ENCODE measurements at regions not wholly inside any gene's neighbourhood (a gene's known extent, or its start where the extent isn't known, plus 50 kb on each side); places are given as distances from the start of the nearest gene placed in this dataset.

DNA sequence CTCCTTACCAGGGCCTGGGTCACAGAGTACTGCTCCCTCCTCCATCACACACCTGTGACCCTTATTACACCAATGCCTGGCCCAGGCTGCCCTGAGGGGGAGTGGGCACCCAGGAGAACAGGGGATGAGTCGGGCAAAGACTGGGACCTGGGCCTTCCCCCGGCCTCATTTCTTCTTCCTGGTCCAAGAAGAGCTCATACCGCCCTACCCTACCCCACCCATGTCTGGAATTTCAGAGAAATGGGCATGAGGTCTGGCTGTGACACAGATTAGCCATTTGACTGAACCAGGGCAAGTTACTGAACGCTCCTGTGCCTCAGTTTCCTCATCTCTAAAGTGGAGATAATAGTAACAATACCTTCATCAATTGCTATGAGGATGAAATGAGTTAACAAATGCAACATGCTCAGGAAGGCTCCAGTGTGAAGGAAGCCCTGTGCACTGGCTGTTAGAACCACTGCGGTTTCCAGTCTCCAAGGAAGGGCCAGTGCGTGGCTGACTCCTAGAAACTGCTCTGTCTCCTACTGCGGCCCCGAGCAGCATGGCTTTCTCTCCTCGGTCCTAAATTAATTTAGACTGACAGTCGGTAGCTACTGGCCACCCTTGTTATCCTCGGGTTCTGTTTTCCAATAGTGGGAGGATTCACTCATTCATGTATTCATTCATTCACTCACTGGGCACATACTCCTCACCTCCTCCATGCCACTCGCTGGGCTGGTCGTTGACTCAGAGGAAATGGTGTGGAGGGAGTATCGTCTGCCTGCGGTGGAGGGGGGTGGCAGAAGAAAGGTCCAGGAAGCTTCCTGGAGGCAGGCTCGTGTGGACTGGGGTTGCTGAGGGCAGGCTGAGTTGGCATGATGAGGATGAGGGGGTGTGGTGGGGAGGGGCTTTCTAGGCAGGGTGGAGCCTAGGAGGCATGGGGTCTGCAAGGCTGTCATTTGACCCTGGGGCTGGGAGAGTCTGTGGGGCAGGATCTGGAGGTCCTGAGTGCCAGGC lies 175.6 kb downstream of the GLI2 start:
- 85% methylated on average over 8 of the region's 16 CpGs for WGBS (ENCODE audit: insufficient coverage)
- ChIA-PET CTCF (interaction anchor here (0.6 to 1.1 kb wide), 2 partner anchors 73 to 167 kb away, joined by 3 to 4 read pairs; no protein-coding TSS in a partner anchor), POLR2A (no interaction called here)
- H3K27me3 ChIP-seq (replicated peaks in 2 of 5; ENCODE audit: control insufficient read depth in 4 of 5, insufficient read depth in 5 of 5, low read length in 4 of 5): peaks cover 0 to 3% (median 0%) of the 10 kb centered on the region in 5 experiments
- H3K4me1 ChIP-seq (ENCODE audit: control extremely low read depth in 1 of 4, control insufficient read depth in 4 of 4, insufficient read depth in 4 of 4, low read length in 3 of 4): peaks cover 0 to 2% (median 0%) of the 10 kb centered on the region in 4 experiments
- no peak for DNase-seq
- no peak overlapping the region for H3K4me3 ChIP-seq (ENCODE audit: control insufficient read depth in 1 of 7, extremely low read depth in 1 of 7, insufficient read depth in 4 of 7, low read depth in 2 of 7, low read length in 6 of 7)
- H3K27ac ChIP-seq (ENCODE audit: insufficient read depth in 1 of 2, low read depth in 1 of 2, low read length in 2 of 2, poor library complexity in 1 of 2, severe bottlenecking in 2 of 2): no peak overlapping the region
- no peaks in the 10 kb centered on the region for H3K9me3 ChIP-seq (ENCODE audit: control extremely low read depth in 1 of 5, control insufficient read depth in 4 of 5, insufficient read depth in 2 of 5, low read depth in 1 of 5, low read length in 4 of 5)
- no peaks in the 10 kb centered on the region for H3K36me3 ChIP-seq (ENCODE audit: control insufficient read depth in 4 of 4, insufficient read depth in 4 of 4, low read length in 3 of 4)

DNA sequence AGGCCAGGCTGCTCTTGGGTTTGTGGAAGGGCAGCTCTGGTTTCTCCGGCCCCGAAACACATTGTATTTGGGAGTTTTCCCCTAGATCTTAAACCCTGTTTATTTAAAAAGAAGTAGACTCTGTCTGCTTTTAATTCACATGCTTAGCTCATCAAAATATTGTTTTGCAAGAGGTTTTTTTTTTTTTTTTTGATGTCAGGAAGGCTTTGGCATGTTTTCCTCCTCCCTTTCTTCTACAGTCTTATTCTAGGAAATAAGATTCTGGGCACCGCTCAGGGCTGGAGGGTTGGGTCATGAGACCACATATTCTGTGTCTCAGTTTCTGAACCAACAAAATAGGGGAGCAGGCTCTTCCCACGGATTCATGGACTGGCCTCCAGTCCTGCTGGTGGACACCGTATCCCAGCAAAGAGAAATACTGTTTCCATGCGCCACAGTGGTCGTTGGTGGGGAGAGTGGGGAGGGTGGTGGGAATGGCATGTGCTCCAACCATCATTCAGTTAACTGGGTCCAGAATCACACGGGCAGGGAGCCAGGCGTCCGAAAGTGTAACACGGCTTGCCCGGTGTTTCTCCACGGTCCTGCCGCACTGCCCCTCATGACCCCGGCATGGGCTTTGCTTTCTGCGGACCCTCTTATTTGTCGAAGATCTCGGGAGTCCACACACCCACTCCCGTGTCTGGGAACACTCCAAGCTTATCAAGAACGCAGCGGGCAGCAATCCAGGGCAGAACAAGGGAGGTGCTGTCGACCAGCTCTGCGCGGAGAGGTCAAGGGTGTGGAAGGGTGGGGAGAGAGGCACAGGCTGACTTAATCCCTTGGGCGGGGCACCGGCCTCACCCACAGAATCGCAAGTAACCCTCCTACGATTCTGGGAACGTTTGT lies 176.7 kb downstream of the GLI2 start:
- H3K4me1 ChIP-seq (ENCODE audit: control extremely low read depth in 1 of 4, control insufficient read depth in 4 of 4, insufficient read depth in 4 of 4, low read length in 3 of 4): peaks cover 0 to 2% (median 0%) of the 10 kb centered on the region in 4 experiments
- H3K4me3 ChIP-seq (ENCODE audit: control insufficient read depth in 1 of 7, extremely low read depth in 1 of 7, insufficient read depth in 4 of 7, low read depth in 2 of 7, low read length in 6 of 7): no peak overlapping the region
- peaks cover 0 to 3% (median 0%) of the 10 kb centered on the region in 5 experiments for H3K27me3 ChIP-seq (replicated peaks in 2 of 5; ENCODE audit: control insufficient read depth in 4 of 5, insufficient read depth in 5 of 5, low read length in 4 of 5)
- CTCF ChIA-PET: interaction anchor here (0.6 to 1.1 kb wide), 2 partner anchors 72 to 168 kb away, joined by 3 to 4 read pairs; no protein-coding TSS in a partner anchor
- no peaks in the 10 kb centered on the region for H3K36me3 ChIP-seq (ENCODE audit: control insufficient read depth in 4 of 4, insufficient read depth in 4 of 4, low read length in 3 of 4)
- WGBS (ENCODE audit: insufficient coverage): 94% methylated on average over 27 of the region's 29 CpGs
- no peaks in the 10 kb centered on the region for H3K9me3 ChIP-seq (ENCODE audit: control extremely low read depth in 1 of 5, control insufficient read depth in 4 of 5, insufficient read depth in 2 of 5, low read depth in 1 of 5, low read length in 4 of 5)
- no peak for DNase-seq
- POLR2A ChIA-PET: no interaction called here
- H3K27ac ChIP-seq (ENCODE audit: insufficient read depth in 1 of 2, low read depth in 1 of 2, low read length in 2 of 2, poor library complexity in 1 of 2, severe bottlenecking in 2 of 2): no peak overlapping the region

DNA sequence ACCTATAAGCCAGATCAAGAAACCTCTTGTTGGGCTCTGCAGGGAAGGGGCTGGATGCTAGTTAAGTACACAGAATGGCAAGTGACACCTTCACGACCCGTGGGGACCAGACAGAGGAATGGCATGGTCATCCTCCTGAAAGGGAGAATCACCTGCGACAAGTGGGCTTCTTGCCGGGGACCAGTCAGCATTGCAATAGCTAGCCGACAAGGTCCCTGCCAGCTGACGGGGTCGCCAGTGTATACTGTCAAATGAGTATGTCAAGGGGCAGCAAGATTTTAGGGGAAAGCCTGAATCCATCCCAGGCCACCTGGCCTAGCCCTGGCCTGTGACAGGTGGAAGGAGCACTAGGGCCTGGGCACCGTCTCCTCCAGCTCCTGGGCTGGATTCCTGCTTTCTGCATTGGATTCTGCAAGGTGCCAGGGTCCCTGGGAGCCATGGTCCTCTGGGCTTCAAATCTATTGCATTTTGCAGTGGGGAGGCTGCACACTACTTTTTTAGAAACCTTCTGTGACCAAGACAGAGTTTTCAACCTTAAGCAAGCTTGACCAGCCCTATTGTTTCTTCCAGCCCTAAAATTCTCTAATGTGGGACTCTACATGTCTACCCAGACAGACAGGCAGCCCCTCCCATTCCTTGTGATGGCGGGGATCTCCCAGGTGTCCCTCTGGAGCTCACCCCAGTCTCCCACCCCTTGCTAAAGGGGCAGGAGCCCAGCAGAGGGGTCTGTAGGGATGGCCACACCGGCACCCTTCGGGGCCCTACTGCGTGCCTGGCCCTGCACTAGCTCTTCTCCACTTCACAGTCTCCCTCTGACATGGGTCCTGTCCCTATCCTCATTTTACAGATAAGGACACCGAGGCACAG lies 178.5 kb downstream of the GLI2 start:
- peaks cover 0 to 2% (median 0%) of the 10 kb centered on the region in 4 experiments for H3K4me1 ChIP-seq (ENCODE audit: control extremely low read depth in 1 of 4, control insufficient read depth in 4 of 4, insufficient read depth in 4 of 4, low read length in 3 of 4)
- no peak for DNase-seq
- no peak overlapping the region for H3K27ac ChIP-seq (ENCODE audit: insufficient read depth in 1 of 2, low read depth in 1 of 2, low read length in 2 of 2, poor library complexity in 1 of 2, severe bottlenecking in 2 of 2)
- POLR2A ChIA-PET: no interaction called here
- H3K9me3 ChIP-seq (ENCODE audit: control extremely low read depth in 1 of 5, control insufficient read depth in 4 of 5, insufficient read depth in 2 of 5, low read depth in 1 of 5, low read length in 4 of 5): no peaks in the 10 kb centered on the region
- H3K36me3 ChIP-seq (ENCODE audit: control insufficient read depth in 4 of 4, insufficient read depth in 4 of 4, low read length in 3 of 4): no peaks in the 10 kb centered on the region
- no peak overlapping the region for H3K4me3 ChIP-seq (ENCODE audit: control insufficient read depth in 1 of 7, extremely low read depth in 1 of 7, insufficient read depth in 4 of 7, low read depth in 2 of 7, low read length in 6 of 7)
- 99% methylated on average over 10 of the region's 13 CpGs for WGBS (ENCODE audit: insufficient coverage)
- CTCF ChIA-PET: interaction anchor here (0.6 kb wide), 2 partner anchors 12 to 52 kb away, joined by 3 read pairs; no protein-coding TSS in a partner anchor
- H3K27me3 ChIP-seq (replicated peaks in 2 of 5; ENCODE audit: control insufficient read depth in 4 of 5, insufficient read depth in 5 of 5, low read length in 4 of 5): peaks cover 0 to 3% (median 0%) of the 10 kb centered on the region in 5 experiments

DNA sequence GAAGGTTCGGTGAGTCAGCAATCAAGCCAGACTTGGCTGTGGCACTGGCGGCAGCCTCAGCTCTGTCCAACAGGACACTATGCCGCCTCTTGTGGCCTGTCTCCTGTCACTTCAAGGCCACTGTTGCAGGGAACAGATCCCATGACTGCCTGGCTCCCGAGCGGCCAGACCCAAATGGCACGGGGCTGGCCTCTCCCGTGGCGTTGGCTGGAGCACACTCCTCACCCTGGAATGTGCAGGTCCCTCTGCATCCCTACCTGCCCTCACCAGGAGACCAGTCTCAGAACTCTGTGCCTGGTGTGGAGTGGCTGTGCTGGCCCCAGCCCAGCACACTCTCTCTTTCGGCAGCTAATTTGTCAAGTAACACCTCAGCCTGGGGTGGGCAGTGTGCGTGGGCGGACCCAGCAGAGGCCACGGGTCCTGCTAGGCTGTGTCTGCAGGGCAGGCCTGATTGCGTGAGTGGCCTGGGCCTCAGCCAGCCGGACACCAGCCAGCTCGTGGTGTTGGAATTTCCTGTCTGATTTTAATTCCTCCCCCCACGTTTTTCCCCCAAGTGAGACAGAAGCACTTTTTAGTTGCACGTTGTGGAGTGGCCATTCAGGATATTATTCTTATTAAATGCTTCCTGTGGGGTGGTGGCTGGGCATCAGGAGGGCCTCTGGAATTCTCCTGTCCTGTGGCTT lies 179.3 kb downstream of the GLI2 start:
- Histone ChIP-seq H3K27ac (ENCODE audit: insufficient read depth in 1 of 2, low read depth in 1 of 2, low read length in 2 of 2, poor library complexity in 1 of 2, severe bottlenecking in 2 of 2) (no peak overlapping the region), H3K9me3 (ENCODE audit: control extremely low read depth in 1 of 5, control insufficient read depth in 4 of 5, insufficient read depth in 2 of 5, low read depth in 1 of 5, low read length in 4 of 5) (no peaks in the 10 kb centered on the region), H3K27me3 (replicated peaks in 2 of 5; ENCODE audit: control insufficient read depth in 4 of 5, insufficient read depth in 5 of 5, low read length in 4 of 5) (peaks cover 0 to 3% (median 0%) of the 10 kb centered on the region in 5 experiments), H3K4me3 (ENCODE audit: control insufficient read depth in 1 of 7, extremely low read depth in 1 of 7, insufficient read depth in 4 of 7, low read depth in 2 of 7, low read length in 6 of 7) (no peak overlapping the region), H3K36me3 (ENCODE audit: control insufficient read depth in 4 of 4, insufficient read depth in 4 of 4, low read length in 3 of 4) (no peaks in the 10 kb centered on the region), H3K4me1 (ENCODE audit: control extremely low read depth in 1 of 4, control insufficient read depth in 4 of 4, insufficient read depth in 4 of 4, low read length in 3 of 4) (peaks cover 0 to 2% (median 0%) of the 10 kb centered on the region in 4 experiments)
- no peak for DNase-seq
- WGBS (ENCODE audit: insufficient coverage): 91% methylated on average over 15 of the region's 17 CpGs
- CTCF ChIA-PET: no interaction called here
- POLR2A ChIA-PET: no interaction called here

DNA sequence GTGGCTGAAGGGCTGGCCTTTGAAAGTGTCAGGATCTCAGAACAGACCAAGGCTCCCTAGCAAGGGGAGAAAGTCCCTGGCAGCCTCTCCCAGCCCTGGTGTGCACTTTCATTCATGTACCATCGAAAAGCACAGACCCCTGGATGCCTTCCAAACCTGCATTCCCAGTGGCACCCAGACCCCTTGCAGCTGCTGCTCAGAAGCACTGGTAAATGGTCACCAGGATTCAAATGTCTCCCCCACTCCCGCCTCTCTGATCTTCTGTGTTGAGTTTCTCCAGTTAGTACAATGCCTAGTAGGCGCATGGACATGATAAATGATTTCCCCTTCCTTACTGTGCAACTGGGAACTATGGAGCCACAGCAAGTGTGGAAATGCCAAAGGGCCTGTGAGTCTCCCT lies 180.0 kb downstream of the GLI2 start:
- 86% methylated on average over 3 of the region's 3 CpGs for WGBS (ENCODE audit: insufficient coverage)

DNA sequence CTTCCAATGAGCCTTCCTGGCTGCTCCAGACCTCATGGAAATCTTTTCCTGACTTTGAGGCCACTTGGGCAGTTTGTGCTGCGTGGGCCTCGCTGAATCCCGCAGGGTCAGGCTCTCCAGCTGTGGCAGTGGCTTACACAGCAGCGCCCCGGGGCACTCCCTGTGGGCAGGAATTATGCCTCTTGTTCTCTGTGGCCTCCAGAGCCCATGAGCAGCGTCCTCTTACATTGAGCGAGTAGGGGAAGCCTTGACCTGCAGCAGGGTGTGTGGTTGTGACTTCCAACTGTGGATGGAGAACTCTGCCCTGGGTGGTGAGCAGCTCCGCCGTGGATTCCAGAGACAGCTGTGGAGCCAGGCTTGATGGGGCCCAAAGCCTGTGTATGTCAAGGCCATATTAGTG lies 180.8 kb downstream of the GLI2 start:
- DNase-seq: no peak
- Histone ChIP-seq H3K4me1 (ENCODE audit: control extremely low read depth in 1 of 4, control insufficient read depth in 4 of 4, insufficient read depth in 4 of 4, low read length in 3 of 4) (no peaks in the 10 kb centered on the region), H3K9me3 (ENCODE audit: control extremely low read depth in 1 of 5, control insufficient read depth in 4 of 5, insufficient read depth in 2 of 5, low read depth in 1 of 5, low read length in 4 of 5) (no peaks in the 10 kb centered on the region), H3K36me3 (ENCODE audit: control insufficient read depth in 4 of 4, insufficient read depth in 4 of 4, low read length in 3 of 4) (no peaks in the 10 kb centered on the region), H3K27me3 (replicated peaks in 2 of 5; ENCODE audit: control insufficient read depth in 4 of 5, insufficient read depth in 5 of 5, low read length in 4 of 5) (peaks cover 0 to 3% (median 0%) of the 10 kb centered on the region in 5 experiments), H3K27ac (ENCODE audit: insufficient read depth in 1 of 2, low read depth in 1 of 2, low read length in 2 of 2, poor library complexity in 1 of 2, severe bottlenecking in 2 of 2) (no peak overlapping the region), H3K4me3 (ENCODE audit: control insufficient read depth in 1 of 7, extremely low read depth in 1 of 7, insufficient read depth in 4 of 7, low read depth in 2 of 7, low read length in 6 of 7) (no peak overlapping the region)
- WGBS (ENCODE audit: insufficient coverage): 98% methylated on average over 8 of the region's 9 CpGs
- ChIA-PET CTCF (no interaction called here), POLR2A (no interaction called here)

More for the DNA sequence above, 180.0 kb downstream of the GLI2 start:
- no peak overlapping the region for H3K27ac ChIP-seq (ENCODE audit: insufficient read depth in 1 of 2, low read depth in 1 of 2, low read length in 2 of 2, poor library complexity in 1 of 2, severe bottlenecking in 2 of 2)
- H3K4me1 ChIP-seq (ENCODE audit: control extremely low read depth in 1 of 4, control insufficient read depth in 4 of 4, insufficient read depth in 4 of 4, low read length in 3 of 4): peaks cover 0 to 2% (median 0%) of the 10 kb centered on the region in 4 experiments
- ChIA-PET CTCF (no interaction called here), POLR2A (no interaction called here)
- H3K4me3 ChIP-seq (ENCODE audit: control insufficient read depth in 1 of 7, extremely low read depth in 1 of 7, insufficient read depth in 4 of 7, low read depth in 2 of 7, low read length in 6 of 7): no peak overlapping the region
- H3K27me3 ChIP-seq (replicated peaks in 2 of 5; ENCODE audit: control insufficient read depth in 4 of 5, insufficient read depth in 5 of 5, low read length in 4 of 5): peaks cover 0 to 3% (median 0%) of the 10 kb centered on the region in 5 experiments
- no peaks in the 10 kb centered on the region for H3K9me3 ChIP-seq (ENCODE audit: control extremely low read depth in 1 of 5, control insufficient read depth in 4 of 5, insufficient read depth in 2 of 5, low read depth in 1 of 5, low read length in 4 of 5)
- DNase-seq: no peak
- H3K36me3 ChIP-seq (ENCODE audit: control insufficient read depth in 4 of 4, insufficient read depth in 4 of 4, low read length in 3 of 4): no peaks in the 10 kb centered on the region
